GM23248 (cell line): ENCODE measurements at regions not wholly inside any gene's neighbourhood (a gene's known extent, or its start where the extent isn't known, plus 50 kb on each side); places are given as distances from the start of the nearest gene placed in this dataset.
A peak's percentile ranks its signal among the peaks of the same experiment; 100 is the strongest.

Experiments used
- DNase-seq: peaks from one replicate; pipeline ENCODE4 v3.0.0-alpha.2; 2015
- H2AFZ ChIP-seq: fragments of 200-600 bp; sonication (generic); 2 replicates; pipeline ENCODE4 v1.6.1; 2016; ENCODE audit warnings: antibody characterized with exemption
- H3F3A ChIP-seq: fragments of 200-600 bp; sonication (generic); 2 replicates; pipeline ENCODE4 v1.6.1; 2016; ENCODE audit warnings: mild to moderate bottlenecking, antibody characterized with exemption, mixed run types; ENCODE audit not compliant: insufficient read depth
- H3K27ac ChIP-seq: fragments of 200-600 bp; sonication (generic); 2 replicates; pipeline ENCODE4 v1.5.1; 2016; ENCODE audit warnings: mild to moderate bottlenecking
- H3K27me3 ChIP-seq: fragments of 200-600 bp; sonication (generic); replicated peaks from 2 replicates; pipeline ENCODE4 v1.6.1; 2016; ENCODE audit warnings: mild to moderate bottlenecking; ENCODE audit not compliant: insufficient read depth
- H3K36me3 ChIP-seq: fragments of 200-600 bp; sonication (generic); 2 replicates; pipeline ENCODE4 v1.6.1; 2016; ENCODE audit warnings: low read depth, mild to moderate bottlenecking
- H3K4me1 ChIP-seq: fragments of 200-600 bp; sonication (generic); 2 replicates; pipeline ENCODE4 v1.6.1; 2016; ENCODE audit warnings: mild to moderate bottlenecking; ENCODE audit not compliant: insufficient read depth
- H3K4me2 ChIP-seq: fragments of 200-600 bp; sonication (generic); one replicate; pipeline ENCODE4 v1.6.1; 2016; ENCODE audit warnings: mild to moderate bottlenecking; ENCODE audit not compliant: unreplicated experiment
- H3K4me3 ChIP-seq: fragments of 200-600 bp; sonication (generic); 2 replicates; pipeline ENCODE4 v1.5.1; 2016; ENCODE audit warnings: mild to moderate bottlenecking
- H3K79me2 ChIP-seq: fragments of 200-600 bp; sonication (generic); 2 replicates; pipeline ENCODE4 v1.6.1; 2016; ENCODE audit warnings: mild to moderate bottlenecking; ENCODE audit not compliant: insufficient read depth
- H3K9ac ChIP-seq: fragments of 200-600 bp; sonication (generic); 2 replicates; pipeline ENCODE4 v1.6.1; 2016; ENCODE audit warnings: mild to moderate bottlenecking
- H3K9me2 ChIP-seq: fragments of 200-600 bp; sonication (generic); 2 replicates; pipeline ENCODE4 v1.6.1; 2016; ENCODE audit warnings: mixed run types, mild to moderate bottlenecking, moderate library complexity; ENCODE audit not compliant: insufficient read depth
- H3K9me3 ChIP-seq: fragments of 200-600 bp; sonication (generic); one replicate; pipeline ENCODE4 v1.6.1; 2017; ENCODE audit warnings: low read depth
- H4K20me1 ChIP-seq: fragments of 200-600 bp; sonication (generic); 2 replicates; pipeline ENCODE4 v1.6.0; 2016; ENCODE audit not compliant: insufficient read depth
- EZH2 ChIP-seq: fragments of 200-600 bp; sonication (generic); IDR thresholded peaks from 2 replicates; pipeline ENCODE4 v1.6.1; 2018; ENCODE audit warnings: antibody characterized with exemption, mild to moderate bottlenecking; ENCODE audit not compliant: insufficient read depth, poor library complexity, severe bottlenecking
- EZH2phosphoT487 ChIP-seq: fragments of 200-600 bp; sonication (generic); IDR thresholded peaks from 2 replicates; pipeline ENCODE4 v1.6.1; 2018; ENCODE audit warnings: antibody characterized with exemption, moderate library complexity, mild to moderate bottlenecking, low read depth; ENCODE audit not compliant: insufficient read depth
- WGBS, 2 experiments: methylation state at CpG; one replicate each; pipeline ENCODE4 v1.1.6; 2015 to 2017; ENCODE audit warnings: low lambda C conversion rate in 2 of 2, low coverage in 1 of 2; ENCODE audit errors: missing lambda C conversion rate in 2 of 2; 5-methylcytosine and 5-hydroxymethylcytosine counted together
- in situ Hi-C: fragments of 300-500 bp; cut with MboI; formaldehyde crosslinking; loops from 2 replicates; pipeline ENCODE4 v1.15.0; 2020

GRCh38 chr3:193816028-193816395 lies 223.0 kb downstream of the OPA1 start:
- Histone ChIP-seq H3K4me2 (no peak overlapping the region), H3K9ac (no peak overlapping the region), H3K27ac (no peak overlapping the region), H3K4me1 (no peaks in the 10 kb centered on the region), H3K9me2 (no peaks in the 10 kb centered on the region), H3K27me3 (peaks cover 48% of the 10 kb centered on the region), H3K36me3 (no peaks in the 10 kb centered on the region), H3K9me3 (no peaks in the 10 kb centered on the region), H3F3A (no peaks in the 10 kb centered on the region), H3K79me2 (no peaks in the 10 kb centered on the region), H2AFZ (no peak overlapping the region), H4K20me1 (no peaks in the 10 kb centered on the region), H3K4me3 (no peak overlapping the region)
- DNase-seq, result no peak
- in situ Hi-C loops, result no loop called here
- WGBS, 2 experiments, result 63 to 71% methylated on average over 10 of the region's 10 CpGs
- no peak for TF ChIP-seq EZH2phosphoT487
- no peak for TF ChIP-seq EZH2

- Histone ChIP-seq H3K4me2 (no peak overlapping the region), H3K4me3 (no peak overlapping the region), H3F3A (no peaks in the 10 kb centered on the region), H3K9ac (no peak overlapping the region), H3K9me3 (no peaks in the 10 kb centered on the region), H3K27me3 (peaks cover 46% of the 10 kb centered on the region), H4K20me1 (no peaks in the 10 kb centered on the region), H3K36me3 (no peaks in the 10 kb centered on the region), H3K4me1 (no peaks in the 10 kb centered on the region), H3K79me2 (no peaks in the 10 kb centered on the region), H2AFZ (no peak overlapping the region), H3K9me2 (no peaks in the 10 kb centered on the region), H3K27ac (no peak overlapping the region)
- WGBS, 2 experiments, result 4 to 5% methylated on average over 14 of the region's 14 CpGs
- DNase-seq, result peak; percentile 49
- TF ChIP-seq EZH2 (no peak), EZH2phosphoT487 (no peak)
- in situ Hi-C loops, result no loop called here
Measured at GRCh38 chr3:193816656-193817311, 223.8 kb downstream of the OPA1 start.

- in situ Hi-C loops, result no loop called here
- Histone ChIP-seq H3K36me3 (no peaks in the 10 kb centered on the region), H3F3A (no peaks in the 10 kb centered on the region), H3K79me2 (no peaks in the 10 kb centered on the region), H2AFZ (no peak overlapping the region), H3K4me1 (no peaks in the 10 kb centered on the region), H3K9me2 (no peaks in the 10 kb centered on the region), H3K4me2 (no peak overlapping the region), H3K9ac (no peak overlapping the region), H3K27ac (no peak overlapping the region), H3K9me3 (no peaks in the 10 kb centered on the region), H3K4me3 (no peak overlapping the region), H4K20me1 (no peaks in the 10 kb centered on the region), H3K27me3 (peaks cover 47% of the 10 kb centered on the region)
- no peak for DNase-seq
- TF ChIP-seq EZH2phosphoT487 (no peak), EZH2 (no peak)
- WGBS, 2 experiments, result 70% methylated on average over 16 of the region's 16 CpGs
Measured at GRCh38 chr3:193819117-193820010, 226.4 kb downstream of the OPA1 start.

- no peaks in the 10 kb centered on the region for H3K79me2 ChIP-seq
- WGBS, 2 experiments, result 45 to 56% methylated on average over 2 of the region's 2 CpGs
Measured at GRCh38 chr3:193821151-193821668, 228.2 kb downstream of the OPA1 start.

More at GRCh38 chr3:193821151-193821668, 228.2 kb downstream of the OPA1 start:
- DNase-seq, result no peak
- no peaks in the 10 kb centered on the region for H3F3A ChIP-seq
- no peaks in the 10 kb centered on the region for H3K36me3 ChIP-seq
- H2AFZ ChIP-seq, result no peak overlapping the region
- TF ChIP-seq EZH2 (no peak), EZH2phosphoT487 (no peak)
- no peak overlapping the region for H3K27ac ChIP-seq
- peaks cover 44% of the 10 kb centered on the region for H3K27me3 ChIP-seq
- no peak overlapping the region for H3K4me3 ChIP-seq
- peaks cover 3% of the 10 kb centered on the region; the same call in 1 of the 2 replicates for H3K4me1 ChIP-seq
- no peaks in the 10 kb centered on the region for H3K9me2 ChIP-seq
- in situ Hi-C loops, result no loop called here
- no peaks in the 10 kb centered on the region for H3K9me3 ChIP-seq
- H3K4me2 ChIP-seq, result no peak overlapping the region
- no peak overlapping the region for H3K9ac ChIP-seq
- H4K20me1 ChIP-seq, result no peaks in the 10 kb centered on the region
